GM10248 (cell line): ENCODE measurements at regions not wholly inside any gene's neighbourhood (a gene's known extent, or its start where the extent isn't known, plus 50 kb on each side); places are given as distances from the start of the nearest gene placed in this dataset.

Experiments
- CTCF ChIA-PET: fragments of 300-600 bp; sonication (Branson Sonifier 250); formaldehyde crosslinking; extraction: SDS; loops from one replicate; lab custom pipeline; 2021; ENCODE audit warnings: antibody characterized with exemption; lab: Yijun Ruan, JAX
- POLR2A ChIA-PET: fragments of 350-650 bp; sonication (Branson Sonifier 250); formaldehyde crosslinking; extraction: SDS; loops from one replicate; lab custom pipeline; 2020; ENCODE audit warnings: antibody characterized with exemption; lab: Yijun Ruan, JAX
- DNase-seq: peaks from one replicate; pipeline ENCODE4 v3.0.0; 2012; ENCODE audit errors: extremely low spot score
- TF ChIP-seq, protein P1 (sequence below): IDR thresholded peaks from 2 replicates; pipeline ENCODE4 v1.5.1; 2012; ENCODE audit warnings: mild to moderate bottlenecking, low read depth; ENCODE audit errors: extremely low read depth, missing control alignments, control extremely low read depth

GRCh38 chr7:109309790-109310189 lies 740.1 kb downstream of the DNAJB9 start:
- DNase-seq = no peak
- TF ChIP-seq, protein P1, sequence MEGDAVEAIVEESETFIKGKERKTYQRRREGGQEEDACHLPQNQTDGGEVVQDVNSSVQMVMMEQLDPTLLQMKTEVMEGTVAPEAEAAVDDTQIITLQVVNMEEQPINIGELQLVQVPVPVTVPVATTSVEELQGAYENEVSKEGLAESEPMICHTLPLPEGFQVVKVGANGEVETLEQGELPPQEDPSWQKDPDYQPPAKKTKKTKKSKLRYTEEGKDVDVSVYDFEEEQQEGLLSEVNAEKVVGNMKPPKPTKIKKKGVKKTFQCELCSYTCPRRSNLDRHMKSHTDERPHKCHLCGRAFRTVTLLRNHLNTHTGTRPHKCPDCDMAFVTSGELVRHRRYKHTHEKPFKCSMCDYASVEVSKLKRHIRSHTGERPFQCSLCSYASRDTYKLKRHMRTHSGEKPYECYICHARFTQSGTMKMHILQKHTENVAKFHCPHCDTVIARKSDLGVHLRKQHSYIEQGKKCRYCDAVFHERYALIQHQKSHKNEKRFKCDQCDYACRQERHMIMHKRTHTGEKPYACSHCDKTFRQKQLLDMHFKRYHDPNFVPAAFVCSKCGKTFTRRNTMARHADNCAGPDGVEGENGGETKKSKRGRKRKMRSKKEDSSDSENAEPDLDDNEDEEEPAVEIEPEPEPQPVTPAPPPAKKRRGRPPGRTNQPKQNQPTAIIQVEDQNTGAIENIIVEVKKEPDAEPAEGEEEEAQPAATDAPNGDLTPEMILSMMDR = no peak
- ChIA-PET POLR2A (no interaction called here), CTCF (no interaction called here)

DNA sequence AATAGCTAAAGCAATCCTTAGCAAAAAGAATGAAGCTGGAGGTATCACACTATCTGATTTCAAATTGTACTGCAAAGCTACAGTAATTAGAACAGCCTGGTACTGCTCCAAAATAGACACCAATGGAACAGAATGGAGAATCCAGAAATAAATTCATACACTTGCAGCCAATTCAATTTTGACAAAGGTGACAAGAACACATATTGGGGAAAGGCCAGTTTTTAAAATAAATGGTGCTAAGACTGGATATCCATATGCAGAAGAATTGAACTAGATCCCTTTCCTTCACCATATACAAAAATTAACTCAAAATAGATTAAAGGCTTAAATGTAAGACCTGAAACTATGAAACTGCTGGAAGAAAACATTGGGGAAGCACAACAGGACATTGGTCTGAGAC lies 748.5 kb downstream of the DNAJB9 start:
- POLR2A ChIA-PET = no interaction called here
- CTCF ChIA-PET = interaction anchor here (1.2 kb wide), 1 partner anchor 12 kb away, joined by 3 read pairs; no protein-coding TSS in a partner anchor
- DNase-seq = no peak
- TF ChIP-seq, protein P1 = no peak

DNA sequence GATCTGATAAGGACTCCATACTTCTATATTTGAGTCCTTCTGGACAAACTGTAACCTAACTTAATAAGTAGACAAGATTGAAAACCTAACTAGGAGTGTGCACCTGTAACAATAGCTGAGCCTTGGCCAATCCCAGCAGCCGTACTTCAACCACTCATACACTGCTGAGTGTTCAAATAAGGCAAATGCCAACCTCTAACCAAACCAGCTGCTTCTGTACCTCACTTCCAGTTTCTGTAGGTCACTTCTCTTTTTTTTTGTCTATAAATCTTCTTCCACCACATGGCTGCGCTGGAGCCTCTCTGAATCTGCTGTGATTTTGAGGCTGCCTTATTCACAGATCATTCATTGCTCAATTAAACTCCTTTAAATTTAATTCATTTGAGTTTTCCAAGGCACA lies 753.2 kb downstream of the DNAJB9 start:
- ChIA-PET CTCF (interaction anchor here (2.9 kb wide), 1 partner anchor 14 kb away, joined by 11 read pairs; no protein-coding TSS in a partner anchor), POLR2A (no interaction called here)
- TF ChIP-seq, protein P1 = no peak
- no peak for DNase-seq

- ChIA-PET CTCF (interaction anchor here (0.8 kb wide), 1 partner anchor 10 kb away, joined by 3 read pairs; no protein-coding TSS in a partner anchor), POLR2A (no interaction called here)
- no peak for DNase-seq
- TF ChIP-seq, protein P1 = no peak
Observed at GRCh38 chr7:109331423-109331822, 761.7 kb downstream of the DNAJB9 start.

- no peak for DNase-seq
- POLR2A ChIA-PET = no interaction called here
- TF ChIP-seq, protein P1 = no peak
- CTCF ChIA-PET = interaction anchor here (2.3 kb wide), 1 partner anchor 13 kb away, joined by 11 read pairs; no protein-coding TSS in a partner anchor
Observed at GRCh38 chr7:109335951-109336350, 766.3 kb downstream of the DNAJB9 start.

GRCh38 chr7:109336531-109336930 lies 766.9 kb downstream of the DNAJB9 start:
- TF ChIP-seq, protein P1 = no peak
- POLR2A ChIA-PET = no interaction called here
- DNase-seq = no peak
- CTCF ChIA-PET = interaction anchor here (2.3 kb wide), 1 partner anchor 13 kb away, joined by 11 read pairs; no protein-coding TSS in a partner anchor
